Naive B cell (primary cell): ENCODE measurements at regions not wholly inside any gene's neighbourhood (a gene's known extent, or its start where the extent isn't known, plus 50 kb on each side); places are given as distances from the start of the nearest gene placed in this dataset.
A peak's percentile ranks its signal among the peaks of the same experiment; 100 is the strongest.

Experiments
- ATAC-seq, 2 donors: fragments of 150-1000 bp; cut with Tn5 transposase; 2 replicates each; pipeline ENCODE4 v1.10.0; 2021; ENCODE audit warnings: low read depth in 2 of 2, mild to moderate bottlenecking in 2 of 2, moderate library complexity in 2 of 2
- DNase-seq: peaks from one replicate; pipeline ENCODE4 v3.0.0; 2022
- H3K27ac Mint-ChIP-seq, 6 donors: one replicate each; pipeline ENCODE4 v1.8.0; 2020 to 2022; ENCODE audit warnings: mild to moderate bottlenecking in 6 of 6, mixed read lengths in 6 of 6, moderate library complexity in 5 of 6, inconsistent platforms in 2 of 6
- H3K27me3 Mint-ChIP-seq, 3 donors: one replicate each; pipeline ENCODE4 v1.8.0; 2021 to 2022; ENCODE audit warnings: mixed read lengths in 3 of 3, mild to moderate bottlenecking in 1 of 3
- H3K36me3 Mint-ChIP-seq, 2 donors: one replicate each; pipeline ENCODE4 v1.8.0; 2020 to 2022; ENCODE audit warnings: mixed read lengths in 2 of 2, inconsistent platforms in 1 of 2, mild to moderate bottlenecking in 1 of 2
- H3K4me1 Mint-ChIP-seq, 3 donors: one replicate each; pipeline ENCODE4 v1.8.0; 2020 to 2022; ENCODE audit warnings: mixed read lengths in 3 of 3, inconsistent platforms in 1 of 3, mild to moderate bottlenecking in 1 of 3, moderate library complexity in 1 of 3
- H3K4me3 Mint-ChIP-seq, 8 donors: one replicate each; pipeline ENCODE4 v1.8.0; 2020 to 2022; ENCODE audit warnings: mild to moderate bottlenecking in 8 of 8, mixed read lengths in 8 of 8, moderate library complexity in 8 of 8, inconsistent platforms in 2 of 8
- H3K9me3 Mint-ChIP-seq, 7 donors: one replicate each; pipeline ENCODE4 v1.8.0; 2020 to 2022; ENCODE audit warnings: mixed read lengths in 7 of 7, mild to moderate bottlenecking in 5 of 7, inconsistent platforms in 2 of 7, moderate library complexity in 1 of 7

DNA sequence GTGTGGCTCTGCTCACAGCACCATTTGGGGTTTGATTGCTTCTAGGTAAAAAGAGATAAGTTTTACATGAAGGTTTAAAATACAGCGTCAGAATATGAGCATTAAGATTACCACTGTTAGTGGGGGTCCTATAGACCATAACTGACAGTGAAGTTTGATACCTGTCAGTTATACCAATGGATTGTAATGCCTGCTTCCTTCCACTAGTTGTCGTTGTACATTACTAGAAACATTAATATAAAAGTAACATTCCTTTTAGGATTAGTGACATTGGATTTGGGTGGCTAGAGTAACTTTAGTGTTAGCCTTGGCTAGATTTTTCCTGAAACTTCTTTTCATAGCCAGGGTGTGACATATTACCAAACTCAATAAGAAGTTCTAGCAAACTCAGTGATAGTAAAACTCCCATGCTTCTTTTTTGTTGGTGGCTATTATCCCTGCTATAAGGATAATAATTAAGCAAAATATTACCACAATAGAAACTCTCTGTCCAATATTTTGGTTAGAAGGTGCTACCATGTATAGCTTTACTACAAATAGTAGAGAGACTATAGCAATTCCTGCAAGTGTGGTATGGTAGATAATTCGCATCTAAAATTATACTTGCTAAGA lies 57.1 kb downstream of the FAM181B start:
- Mint-ChIP-seq H3K9me3 (peaks cover 3 to 19% (median 15%) of the 10 kb centered on the region in 7 donors), H3K4me1 (no peaks in the 10 kb centered on the region), H3K36me3 (no peaks in the 10 kb centered on the region), H3K4me3 (no peak overlapping the region), H3K27ac (no peak overlapping the region), H3K27me3 (peaks cover 11 to 16% (median 13%) of the 10 kb centered on the region in 3 donors)
- ATAC-seq, result no peak
- no peak for DNase-seq

DNA sequence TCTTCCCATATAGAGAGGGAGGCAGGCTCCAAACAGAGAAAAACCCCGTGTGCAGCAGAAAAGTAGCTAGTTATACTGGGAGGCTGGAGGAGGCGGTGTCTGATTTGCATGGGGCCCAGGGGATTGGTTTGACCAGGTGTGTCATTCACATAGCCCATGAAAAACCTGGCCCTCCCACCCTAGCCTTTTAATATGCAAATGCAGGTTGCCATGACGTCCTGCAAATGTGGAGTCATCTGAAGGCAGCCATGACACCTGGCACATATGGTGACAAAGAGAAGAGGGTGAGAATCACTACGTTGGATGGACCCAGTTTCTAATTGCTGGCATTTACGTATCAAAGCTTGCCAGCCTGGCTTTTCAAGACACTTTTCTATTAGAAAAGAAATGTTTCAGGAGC lies 57.8 kb downstream of the FAM181B start:
- DNase-seq (no peak), ATAC-seq (no peak)
- peaks cover 0 to 13% (median 7%) of the 10 kb centered on the region in 7 donors for H3K9me3 Mint-ChIP-seq
- H3K4me1 Mint-ChIP-seq, result no peaks in the 10 kb centered on the region
- no peak overlapping the region for H3K4me3 Mint-ChIP-seq
- no peaks in the 10 kb centered on the region for H3K36me3 Mint-ChIP-seq
- no peak overlapping the region for H3K27ac Mint-ChIP-seq
- H3K27me3 Mint-ChIP-seq, result peaks cover 11 to 16% (median 13%) of the 10 kb centered on the region in 3 donors

DNA sequence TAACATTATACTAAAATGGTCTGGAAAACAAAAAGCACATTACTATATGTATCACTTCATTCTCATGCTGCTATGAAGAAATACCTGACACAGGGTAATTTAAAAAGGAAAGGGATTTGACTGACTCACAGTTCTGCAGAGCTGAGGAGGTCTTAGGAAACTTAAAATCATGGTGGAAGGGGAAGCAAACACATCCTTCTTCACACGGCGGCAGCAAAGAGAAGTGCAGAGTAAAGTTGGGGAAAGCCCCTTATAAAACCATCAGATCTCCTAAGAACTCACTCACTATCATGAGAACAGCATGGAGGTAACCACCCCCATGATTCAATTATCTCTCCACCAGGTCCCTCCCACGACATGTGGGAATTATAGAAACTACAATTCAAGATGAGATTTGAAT lies 60.0 kb downstream of the FAM181B start:
- DNase-seq (no peak), ATAC-seq (no peak)
- Mint-ChIP-seq H3K36me3 (no peaks in the 10 kb centered on the region), H3K9me3 (peaks cover 0 to 3% (median 0%) of the 10 kb centered on the region in 7 donors), H3K27ac (no peak overlapping the region), H3K27me3 (peaks cover 11 to 22% (median 13%) of the 10 kb centered on the region in 3 donors), H3K4me1 (no peaks in the 10 kb centered on the region), H3K4me3 (no peak overlapping the region)

- ATAC-seq (no peak), DNase-seq (no peak)
- H3K27me3 Mint-ChIP-seq, result peaks cover 11 to 23% (median 13%) of the 10 kb centered on the region in 3 donors
- no peaks in the 10 kb centered on the region for H3K4me1 Mint-ChIP-seq
- no peak overlapping the region for H3K4me3 Mint-ChIP-seq
- H3K27ac Mint-ChIP-seq, result no peak overlapping the region
- H3K9me3 Mint-ChIP-seq, result peaks cover 0 to 3% (median 0%) of the 10 kb centered on the region in 7 donors
- H3K36me3 Mint-ChIP-seq, result no peaks in the 10 kb centered on the region
Measured at GRCh38 chr11:82671451-82671850, 62.2 kb downstream of the FAM181B start.

- DNase-seq (no peak), ATAC-seq (no peak)
- Mint-ChIP-seq H3K4me3 (no peak overlapping the region), H3K9me3 (peaks cover 0 to 7% (median 0%) of the 10 kb centered on the region in 7 donors), H3K4me1 (no peaks in the 10 kb centered on the region), H3K27ac (no peak overlapping the region), H3K27me3 (peaks cover under 1 to 5% (median 4%) of the 10 kb centered on the region in 3 donors), H3K36me3 (no peaks in the 10 kb centered on the region)
Measured at GRCh38 chr11:82663535-82663934, 70.1 kb downstream of the FAM181B start.

- no peaks in the 10 kb centered on the region for H3K36me3 Mint-ChIP-seq
- no peak overlapping the region for H3K4me3 Mint-ChIP-seq
- H3K27ac Mint-ChIP-seq, result no peak overlapping the region
- peaks cover 13 to 31% (median 23%) of the 10 kb centered on the region in 3 donors for H3K27me3 Mint-ChIP-seq
- no peaks in the 10 kb centered on the region for H3K4me1 Mint-ChIP-seq
- ATAC-seq, result no peak
- no peak for DNase-seq
- peaks cover 0 to 20% (median 4%) of the 10 kb centered on the region in 7 donors for H3K9me3 Mint-ChIP-seq
Measured at GRCh38 chr11:82653752-82654151, 79.9 kb downstream of the FAM181B start.

- no peaks in the 10 kb centered on the region for H3K4me1 Mint-ChIP-seq
- no peak overlapping the region for H3K27ac Mint-ChIP-seq
- peaks cover 14 to 23% (median 22%) of the 10 kb centered on the region in 3 donors for H3K27me3 Mint-ChIP-seq
- peaks cover 0 to 2% (median 0%) of the 10 kb centered on the region in 7 donors for H3K9me3 Mint-ChIP-seq
- DNase-seq (no peak), ATAC-seq (no peak)
- no peak overlapping the region for H3K4me3 Mint-ChIP-seq
- no peaks in the 10 kb centered on the region for H3K36me3 Mint-ChIP-seq
Measured at GRCh38 chr11:82639251-82639650, 94.4 kb downstream of the FAM181B start.

DNA sequence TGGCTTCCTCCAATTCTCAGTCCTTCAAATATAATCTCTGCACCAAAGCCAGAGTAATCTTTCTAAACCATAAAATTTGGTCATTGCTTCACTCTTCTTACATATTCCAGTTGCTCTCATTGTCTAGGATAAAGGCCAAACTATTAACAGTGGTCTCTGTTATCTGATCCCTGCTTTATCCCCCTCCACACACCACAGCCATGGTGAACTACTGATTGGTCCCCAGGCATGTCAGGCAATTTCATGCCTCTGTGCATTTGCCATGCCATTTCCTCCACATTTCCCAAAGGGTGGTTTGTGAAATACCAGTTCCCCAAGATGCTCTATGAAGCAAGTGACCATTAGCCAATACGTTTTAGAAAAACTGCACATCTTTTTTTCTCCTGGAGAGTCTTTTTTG lies 97.0 kb downstream of the FAM181B start:
- H3K4me1 Mint-ChIP-seq, result peaks cover 0 to 3% (median 0%) of the 10 kb centered on the region in 3 donors
- H3K9me3 Mint-ChIP-seq, result peaks cover 0 to 2% (median 0%) of the 10 kb centered on the region in 7 donors
- DNase-seq, result no peak
- no peak overlapping the region for H3K4me3 Mint-ChIP-seq
- peaks cover 6 to 8% (median 8%) of the 10 kb centered on the region in 3 donors for H3K27me3 Mint-ChIP-seq
- H3K36me3 Mint-ChIP-seq, result no peaks in the 10 kb centered on the region
- H3K27ac Mint-ChIP-seq, result peak overlapping the region in 1 of 6 donors; percentile 58
- ATAC-seq, result no peak

DNA sequence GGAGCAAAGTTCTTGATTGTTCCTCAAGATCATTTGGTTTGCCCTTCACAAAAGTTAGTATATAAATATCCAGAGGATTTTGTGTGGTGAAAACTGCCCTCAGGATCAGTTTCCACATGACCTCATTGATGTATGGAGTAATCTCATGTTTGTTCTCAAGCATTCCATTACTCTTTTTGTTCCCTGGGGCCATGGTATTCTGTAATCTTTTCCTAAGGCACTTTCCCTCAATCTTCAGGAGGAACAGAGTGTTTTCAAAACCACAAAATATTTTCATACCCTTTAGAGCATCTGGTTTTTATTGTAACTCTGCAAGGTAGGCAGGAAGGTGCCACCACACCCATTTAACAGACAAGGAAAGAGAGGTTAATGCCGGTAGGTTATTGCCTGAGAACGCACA lies 99.6 kb downstream of the FAM181B start:
- no peak for ATAC-seq
- H3K4me1 Mint-ChIP-seq, result peaks cover 0 to 6% (median 0%) of the 10 kb centered on the region in 3 donors
- DNase-seq, result no peak
- peaks cover 0 to 3% (median under 1%) of the 10 kb centered on the region in 7 donors for H3K9me3 Mint-ChIP-seq
- no peak overlapping the region for H3K27ac Mint-ChIP-seq
- H3K36me3 Mint-ChIP-seq, result no peaks in the 10 kb centered on the region
- no peak overlapping the region for H3K4me3 Mint-ChIP-seq
- peaks cover 6 to 8% (median 8%) of the 10 kb centered on the region in 3 donors for H3K27me3 Mint-ChIP-seq

DNA sequence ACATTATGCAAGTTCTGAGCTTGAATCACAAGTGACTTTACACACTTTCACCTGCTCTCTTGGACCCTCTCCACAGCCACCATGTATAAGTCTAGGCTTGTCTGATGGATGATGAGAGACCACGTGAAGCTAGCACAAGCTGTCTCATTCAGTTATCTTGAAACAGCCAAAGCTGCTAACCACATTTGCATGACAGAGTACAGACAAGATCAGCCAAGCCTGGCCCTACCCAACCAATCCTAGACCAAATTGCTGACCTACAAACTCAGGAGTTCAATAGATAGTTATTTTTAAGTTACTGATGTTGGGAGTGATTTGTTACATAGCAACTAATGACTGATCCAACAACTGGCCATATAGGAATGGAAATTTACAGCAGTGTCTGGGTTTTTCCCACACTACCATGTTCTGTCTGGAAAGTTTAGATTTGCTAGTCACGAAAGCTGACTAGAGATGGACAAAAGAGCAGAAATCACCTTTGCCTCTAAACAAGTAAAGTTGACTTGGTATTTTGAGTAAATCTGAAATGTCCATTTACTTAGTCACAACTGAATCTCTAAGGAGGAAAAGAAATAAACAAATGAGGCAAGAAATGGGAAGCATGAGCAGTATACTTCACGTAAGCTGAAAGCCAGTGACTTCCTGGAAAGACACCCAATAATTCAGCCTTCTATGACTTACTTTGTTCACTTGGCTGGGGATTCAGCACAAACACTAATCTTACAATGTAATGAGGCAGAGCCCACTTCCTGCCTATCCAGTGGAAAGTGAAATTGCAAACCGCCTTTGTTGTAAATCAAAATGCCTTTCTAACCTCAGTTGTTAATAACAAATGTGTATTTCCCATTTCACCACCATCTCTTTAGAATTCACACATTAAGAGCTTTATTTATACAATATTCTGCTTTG lies 101.7 kb downstream of the FAM181B start:
- Mint-ChIP-seq H3K4me3 (no peak overlapping the region), H3K36me3 (peaks cover 0 to 12% of the 10 kb centered on the region in 2 donors), H3K27ac (no peak overlapping the region), H3K9me3 (peaks cover 2 to 24% (median 8%) of the 10 kb centered on the region in 7 donors), H3K4me1 (peaks cover 0 to 6% (median 0%) of the 10 kb centered on the region in 3 donors), H3K27me3 (peaks cover 0 to 5% (median 0%) of the 10 kb centered on the region in 3 donors)
- no peak for ATAC-seq
- DNase-seq, result no peak

DNA sequence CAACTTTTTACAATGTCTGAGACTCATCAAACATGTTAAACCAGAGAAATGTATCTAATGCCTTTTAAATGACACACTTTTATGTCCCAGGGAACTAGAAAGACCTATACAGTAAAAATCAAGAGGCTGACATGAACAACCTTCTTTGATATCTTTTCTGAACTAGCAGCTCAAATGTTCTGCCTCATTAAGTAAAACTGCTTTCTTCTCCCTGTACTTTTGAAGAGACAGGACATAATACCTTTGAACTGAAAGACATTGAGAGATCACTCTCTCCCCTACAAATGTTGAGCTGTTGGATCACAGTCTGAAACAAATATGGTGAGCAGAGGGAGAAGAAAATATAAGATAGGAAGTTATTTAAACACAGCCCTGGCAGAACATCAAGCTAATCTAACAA lies 123.0 kb downstream of the FAM181B start:
- Mint-ChIP-seq H3K36me3 (no peaks in the 10 kb centered on the region), H3K9me3 (peaks cover 0 to 3% (median 0%) of the 10 kb centered on the region in 7 donors), H3K27me3 (peaks cover 5 to 21% (median 20%) of the 10 kb centered on the region in 3 donors), H3K4me1 (no peaks in the 10 kb centered on the region), H3K27ac (no peak overlapping the region), H3K4me3 (peak overlapping the region in 1 of 8 donors; percentile 52)
- ATAC-seq (no peak), DNase-seq (no peak)

- Mint-ChIP-seq H3K36me3 (no peaks in the 10 kb centered on the region), H3K27ac (no peak overlapping the region), H3K27me3 (peaks cover 10 to 34% (median 29%) of the 10 kb centered on the region in 3 donors), H3K4me1 (no peaks in the 10 kb centered on the region), H3K4me3 (no peak overlapping the region), H3K9me3 (no peaks in the 10 kb centered on the region)
- DNase-seq (no peak), ATAC-seq (no peak)
Measured at GRCh38 chr11:82606738-82607137, 126.9 kb downstream of the FAM181B start.

DNA sequence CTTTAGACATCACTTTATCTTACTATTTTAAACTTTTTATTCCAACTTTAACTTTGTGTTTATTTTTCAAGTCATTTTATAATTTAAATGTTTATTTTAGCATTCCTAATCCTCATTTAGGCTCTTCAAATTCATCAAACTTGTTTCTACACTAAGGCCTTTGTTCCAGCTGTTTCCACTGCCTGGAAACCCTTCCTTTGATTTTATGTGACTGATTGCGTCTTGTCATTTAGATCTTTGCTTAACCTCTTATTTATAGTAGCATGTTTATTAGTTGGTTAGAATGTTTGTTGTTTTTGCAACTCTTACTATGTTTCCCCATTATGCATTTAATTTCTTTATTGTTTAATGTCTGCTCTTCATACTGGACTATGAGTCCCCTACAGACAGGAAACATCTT lies 132.0 kb downstream of the FAM181B start:
- no peaks in the 10 kb centered on the region for H3K4me1 Mint-ChIP-seq
- H3K27ac Mint-ChIP-seq, result peak overlapping the region in 1 of 6 donors; percentile 3
- peaks cover 8 to 26% (median 14%) of the 10 kb centered on the region in 3 donors for H3K27me3 Mint-ChIP-seq
- no peak overlapping the region for H3K4me3 Mint-ChIP-seq
- no peak for ATAC-seq
- DNase-seq, result no peak
- H3K36me3 Mint-ChIP-seq, result no peaks in the 10 kb centered on the region
- H3K9me3 Mint-ChIP-seq, result no peaks in the 10 kb centered on the region

DNA sequence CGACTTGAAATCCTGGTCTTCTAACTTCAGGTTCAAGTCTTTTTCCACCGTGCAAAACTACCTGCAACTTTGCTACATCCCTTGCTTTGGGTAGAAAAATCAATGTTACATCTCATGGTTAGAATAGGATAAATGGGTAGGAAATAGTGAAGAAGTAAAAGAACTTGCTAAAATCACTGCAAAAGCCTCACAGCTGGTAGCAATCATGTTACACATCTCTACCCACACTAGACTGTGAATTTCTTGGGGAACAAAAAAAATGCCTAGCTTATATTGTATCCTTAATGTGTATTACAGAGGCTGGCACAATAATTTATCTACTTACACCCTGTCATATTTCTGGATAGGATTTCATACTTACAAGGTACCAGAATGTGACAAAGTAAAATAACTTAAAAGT lies 133.8 kb downstream of the FAM181B start:
- H3K4me1 Mint-ChIP-seq, result no peaks in the 10 kb centered on the region
- H3K36me3 Mint-ChIP-seq, result no peaks in the 10 kb centered on the region
- ATAC-seq (no peak), DNase-seq (no peak)
- no peak overlapping the region for H3K4me3 Mint-ChIP-seq
- peaks cover 8 to 19% (median 14%) of the 10 kb centered on the region in 3 donors for H3K27me3 Mint-ChIP-seq
- no peaks in the 10 kb centered on the region for H3K9me3 Mint-ChIP-seq
- no peak overlapping the region for H3K27ac Mint-ChIP-seq
